Activated effector memory CD4-positive, alpha-beta T cell treated with anti-CD3 and anti-CD28 coated beads, Interleukin-2, amount 50 U/mL, for 16 hours (primary cell): ENCODE measurements at regions not wholly inside any gene's neighbourhood (a gene's known extent, or its start where the extent isn't known, plus 50 kb on each side); places are given as distances from the start of the nearest gene placed in this dataset.
"Not testable (repeated sequence)": the region's sequence is repeated elsewhere in the genome, so short reads cannot be mapped to it uniquely, and the experiment has no call there.

Experiments used
- DNase-seq: peaks from one replicate; pipeline ENCODE4 v3.0.0-alpha.2; 2020

- DNase-seq: not testable (repeated sequence)
Measured at GRCh38 chr10:47711428-47711827, 52.0 kb downstream of the SYT15B start.

GRCh38 chr10:47710443-47710842 is 52.9 kb downstream of the SYT15B start:
- not testable (repeated sequence) for DNase-seq

- DNase-seq: peak; percentile 88
Measured at GRCh38 chr10:47705698-47706414, 57.5 kb downstream of the SYT15B start.

- DNase-seq: not testable (repeated sequence)
Measured at GRCh38 chr10:47701285-47701684, 62.1 kb downstream of the SYT15B start.

- DNase-seq: not testable (repeated sequence)
Measured at GRCh38 chr10:47699854-47700253, 63.5 kb downstream of the SYT15B start.

GRCh38 chr10:47696170-47696569 is 67.2 kb downstream of the SYT15B start:
- not testable (repeated sequence) for DNase-seq

GRCh38 chr10:47695149-47695548 is 68.2 kb downstream of the SYT15B start:
- DNase-seq: not testable (repeated sequence)

GRCh38 chr10:47690304-47690703 is 73.1 kb downstream of the SYT15B start:
- DNase-seq: not testable (repeated sequence)

GRCh38 chr10:47683826-47684475 is 79.4 kb downstream of the SYT15B start:
- DNase-seq: not testable (repeated sequence)

GRCh38 chr10:47681638-47681990 is 81.8 kb downstream of the SYT15B start:
- not testable (repeated sequence) for DNase-seq

GRCh38 chr10:47680848-47681637 is 82.3 kb downstream of the SYT15B start:
- DNase-seq: not testable (repeated sequence)

GRCh38 chr10:47676102-47676501 is 87.3 kb downstream of the SYT15B start:
- not testable (repeated sequence) for DNase-seq

- DNase-seq: not testable (repeated sequence)
Measured at GRCh38 chr10:47675577-47675976, 87.8 kb downstream of the SYT15B start.

- DNase-seq: not testable (repeated sequence)
Measured at GRCh38 chr10:47673128-47673527, 90.3 kb downstream of the SYT15B start.

- DNase-seq: not testable (repeated sequence)
Measured at GRCh38 chr10:47670857-47671256, 92.5 kb downstream of the SYT15B start.

- not testable (repeated sequence) for DNase-seq
Measured at GRCh38 chr10:47661955-47662577, 101.3 kb downstream of the SYT15B start.

GRCh38 chr10:47656732-47657131 is 106.7 kb downstream of the SYT15B start:
- not testable (repeated sequence) for DNase-seq

GRCh38 chr10:47654161-47654560 is 109.2 kb downstream of the SYT15B start:
- not testable (repeated sequence) for DNase-seq

- not testable (repeated sequence) for DNase-seq
Measured at GRCh38 chr10:47648594-47648993, 114.8 kb downstream of the SYT15B start.

- not testable (repeated sequence) for DNase-seq
Measured at GRCh38 chr10:47647523-47648101, 115.8 kb downstream of the SYT15B start.

GRCh38 chr10:47646686-47647273 is 116.6 kb downstream of the SYT15B start:
- DNase-seq: not testable (repeated sequence)

- not testable (repeated sequence) for DNase-seq
Measured at GRCh38 chr10:47626975-47627374, 103.5 kb upstream of the AGAP9 start.
